ENCODE measurements at regions not wholly inside any gene's neighbourhood (a gene's known extent, or its start where the extent isn't known, plus 50 kb on each side); places are given as distances from the start of the nearest gene placed in this dataset.
"Not testable (repeated sequence)": the region's sequence is repeated elsewhere in the genome, so short reads cannot be mapped to it uniquely, and the experiment has no call there.

DNA sequence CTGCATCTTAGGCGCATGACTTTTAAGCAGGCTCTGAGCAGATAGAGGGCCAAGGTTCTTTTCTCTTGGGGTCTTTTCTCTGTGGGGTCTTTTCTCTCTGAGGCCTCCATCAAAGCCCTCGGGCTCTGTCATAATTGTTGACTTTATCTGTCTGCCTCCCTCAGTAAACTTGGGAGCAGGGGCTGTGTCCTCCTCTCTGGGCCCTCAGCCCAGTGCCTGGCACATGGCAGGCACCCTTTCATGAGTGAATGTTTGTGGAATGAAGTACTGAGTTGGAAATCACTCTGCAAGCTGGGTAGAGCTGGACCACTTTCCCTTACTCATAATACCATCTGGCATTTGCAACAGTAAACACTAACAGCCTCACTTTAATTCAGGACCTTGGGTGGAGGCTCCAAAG lies 96.3 kb upstream of the TERB2 start:
- H2BK120ac ChIP-seq (replicated peaks; ENCODE audit: low read depth, low read length); FAIRE-seq; POLR2A ChIA-PET (ENCODE audit: partially characterized antibody); H3K79me1 ChIP-seq (ENCODE audit: low read depth, low read length); H3K9ac ChIP-seq (replicated peaks in 1 of 4; ENCODE audit: extremely low read depth in 1 of 4, low read depth in 3 of 4, low read length in 3 of 4); CTCF ChIA-PET (ENCODE audit: partially characterized antibody); H4K20me1 ChIP-seq (replicated peaks in 1 of 2; ENCODE audit: control insufficient read depth in 1 of 2, insufficient read depth in 2 of 2, low read length in 2 of 2); H2BK12ac ChIP-seq (ENCODE audit: low read depth, low read length); H3K56ac ChIP-seq (replicated peaks; ENCODE audit: insufficient read length, low read depth, low read length); H3K4me2 ChIP-seq (ENCODE audit: insufficient read depth in 1 of 2, low read depth in 2 of 2, low read length in 2 of 2); H3K4me1 ChIP-seq (replicated peaks in 1 of 4; ENCODE audit: control insufficient read depth in 3 of 4, insufficient read depth in 4 of 4, low read length in 3 of 4); H2BK5ac ChIP-seq (ENCODE audit: low read depth, low read length); H2BK20ac ChIP-seq (ENCODE audit: low read length); H4K8ac ChIP-seq (ENCODE audit: extremely low read depth, insufficient read depth, low read length); H3K23me2 ChIP-seq (ENCODE audit: low read depth, low read length); H4K5ac ChIP-seq (ENCODE audit: insufficient read length, low read depth, low read length); H3K36me3 ChIP-seq (ENCODE audit: control insufficient read depth in 2 of 4, insufficient read depth in 4 of 4, low read length in 3 of 4); H3K14ac ChIP-seq (ENCODE audit: insufficient read length); H3K27me3 ChIP-seq (replicated peaks in 1 of 4; ENCODE audit: control insufficient read depth in 3 of 4, extremely low read depth in 1 of 4, insufficient read depth in 3 of 4, low read length in 3 of 4); H3K4me3 ChIP-seq (ENCODE audit: extremely low read depth in 1 of 4, insufficient read depth in 2 of 4, low read depth in 3 of 4, low read length in 4 of 4); H3K27ac ChIP-seq (ENCODE audit: low read depth, low read length); H2AK5ac ChIP-seq (ENCODE audit: low read depth, low read length); H4K91ac ChIP-seq (replicated peaks; ENCODE audit: insufficient read length, low read length); H3K79me2 ChIP-seq (ENCODE audit: control insufficient read depth in 1 of 2, insufficient read depth in 2 of 2, low read length in 2 of 2); H3K23ac ChIP-seq (ENCODE audit: insufficient read length); H3K4ac ChIP-seq (replicated peaks; ENCODE audit: insufficient read length, low read depth, low read length); DNase-seq (ENCODE audit: low read depth in 1 of 2, low spot score in 2 of 2); H2AFZ ChIP-seq (ENCODE audit: low read length); H3K18ac ChIP-seq (ENCODE audit: extremely low read depth, low read length); H2BK15ac ChIP-seq (ENCODE audit: low read length): not testable (repeated sequence)
- peaks cover 6 to 10% of the 10 kb centered on the region in 2 experiments; a peak in 3 of 4 replicates for H3K9me3 ChIP-seq (ENCODE audit: insufficient read depth in 2 of 2, low read depth in 1 of 2, low read length in 1 of 2)
- 81% methylated on average over 2 of the region's 2 CpGs; no CpG with 5 or more reads in 1 of the 2 experiments for WGBS, 2 experiments (ENCODE audit: extremely low coverage in 1 of 2, insufficient coverage in 1 of 2, insufficient read length in 1 of 2, insufficient replicate concordance in 2 of 2, low coverage in 1 of 2, low lambda C conversion rate in 2 of 2, missing lambda C conversion rate in 1 of 2)

All from H1 (cell line).